H1 (cell line): ENCODE measurements at regions not wholly inside any gene's neighbourhood (a gene's known extent, or its start where the extent isn't known, plus 50 kb on each side); places are given as distances from the start of the nearest gene placed in this dataset.

ENCODE experiments used
- TAF7 ChIP-seq: optimal IDR thresholded peaks from 2 replicates; pipeline ENCODE3; 2011; ENCODE audit warnings: low read depth, mild to moderate bottlenecking, inconsistent platforms, low read length, moderate library complexity, borderline replicate concordance
- USF2 ChIP-seq: IDR thresholded peaks from 2 replicates; pipeline ENCODE4 v1.6.1; 2011; ENCODE audit warnings: low read length, improper control_type of control experiment

GRCh38 chr2:147091448-147091847, 753.4 kb upstream of the ACVR2A start (continued):
- TF ChIP-seq USF2 (no peak), TAF7 (no peak)
- TF ChIP-seq, all 59 proteins: peak for 0
